Neural progenitor cell (in vitro differentiated cells): ENCODE measurements at regions not wholly inside any gene's neighbourhood (a gene's known extent, or its start where the extent isn't known, plus 50 kb on each side); places are given as distances from the start of the nearest gene placed in this dataset.

Source experiments
- CTCF ChIP-seq: fragments of 200-600 bp; sonication (generic); IDR thresholded peaks from 2 replicates; pipeline ENCODE4 v1.5.1; 2017; ENCODE audit warnings: antibody characterized with exemption, mild to moderate bottlenecking
- EZH2 ChIP-seq: fragments of 200-600 bp; sonication (generic); IDR thresholded peaks from 2 replicates; pipeline ENCODE4 v1.6.1; 2017; ENCODE audit warnings: antibody characterized with exemption, mild to moderate bottlenecking, moderate library complexity
- EZH2phosphoT487 ChIP-seq: fragments of 200-600 bp; sonication (generic); IDR thresholded peaks from 2 replicates; pipeline ENCODE4 v1.6.1; 2017; ENCODE audit warnings: antibody characterized with exemption

- no peak for TF ChIP-seq CTCF
- no peak for TF ChIP-seq EZH2phosphoT487
- TF ChIP-seq EZH2, result no peak
Measured at GRCh38 chr18:79596446-79597175, 83.0 kb upstream of the CTDP1 start.
